GM23248 (cell line): ENCODE measurements at regions not wholly inside any gene's neighbourhood (a gene's known extent, or its start where the extent isn't known, plus 50 kb on each side); places are given as distances from the start of the nearest gene placed in this dataset.

Experiments
- DNase-seq: peaks from one replicate; pipeline ENCODE4 v3.0.0-alpha.2; 2015
- H2AFZ ChIP-seq: fragments of 200-600 bp; sonication (generic); 2 replicates; pipeline ENCODE4 v1.6.1; 2016; ENCODE audit warnings: antibody characterized with exemption
- H3F3A ChIP-seq: fragments of 200-600 bp; sonication (generic); 2 replicates; pipeline ENCODE4 v1.6.1; 2016; ENCODE audit warnings: mild to moderate bottlenecking, antibody characterized with exemption, mixed run types; ENCODE audit not compliant: insufficient read depth
- H3K27ac ChIP-seq: fragments of 200-600 bp; sonication (generic); 2 replicates; pipeline ENCODE4 v1.5.1; 2016; ENCODE audit warnings: mild to moderate bottlenecking
- H3K27me3 ChIP-seq: fragments of 200-600 bp; sonication (generic); replicated peaks from 2 replicates; pipeline ENCODE4 v1.6.1; 2016; ENCODE audit warnings: mild to moderate bottlenecking; ENCODE audit not compliant: insufficient read depth
- H3K36me3 ChIP-seq: fragments of 200-600 bp; sonication (generic); 2 replicates; pipeline ENCODE4 v1.6.1; 2016; ENCODE audit warnings: low read depth, mild to moderate bottlenecking
- H3K4me1 ChIP-seq: fragments of 200-600 bp; sonication (generic); 2 replicates; pipeline ENCODE4 v1.6.1; 2016; ENCODE audit warnings: mild to moderate bottlenecking; ENCODE audit not compliant: insufficient read depth
- H3K4me2 ChIP-seq: fragments of 200-600 bp; sonication (generic); one replicate; pipeline ENCODE4 v1.6.1; 2016; ENCODE audit warnings: mild to moderate bottlenecking; ENCODE audit not compliant: unreplicated experiment
- H3K4me3 ChIP-seq: fragments of 200-600 bp; sonication (generic); 2 replicates; pipeline ENCODE4 v1.5.1; 2016; ENCODE audit warnings: mild to moderate bottlenecking
- H3K79me2 ChIP-seq: fragments of 200-600 bp; sonication (generic); 2 replicates; pipeline ENCODE4 v1.6.1; 2016; ENCODE audit warnings: mild to moderate bottlenecking; ENCODE audit not compliant: insufficient read depth
- H3K9ac ChIP-seq: fragments of 200-600 bp; sonication (generic); 2 replicates; pipeline ENCODE4 v1.6.1; 2016; ENCODE audit warnings: mild to moderate bottlenecking
- H3K9me2 ChIP-seq: fragments of 200-600 bp; sonication (generic); 2 replicates; pipeline ENCODE4 v1.6.1; 2016; ENCODE audit warnings: mixed run types, mild to moderate bottlenecking, moderate library complexity; ENCODE audit not compliant: insufficient read depth
- H3K9me3 ChIP-seq: fragments of 200-600 bp; sonication (generic); one replicate; pipeline ENCODE4 v1.6.1; 2017; ENCODE audit warnings: low read depth
- H4K20me1 ChIP-seq: fragments of 200-600 bp; sonication (generic); 2 replicates; pipeline ENCODE4 v1.6.0; 2016; ENCODE audit not compliant: insufficient read depth
- EZH2 ChIP-seq: fragments of 200-600 bp; sonication (generic); IDR thresholded peaks from 2 replicates; pipeline ENCODE4 v1.6.1; 2018; ENCODE audit warnings: antibody characterized with exemption, mild to moderate bottlenecking; ENCODE audit not compliant: insufficient read depth, poor library complexity, severe bottlenecking
- EZH2phosphoT487 ChIP-seq: fragments of 200-600 bp; sonication (generic); IDR thresholded peaks from 2 replicates; pipeline ENCODE4 v1.6.1; 2018; ENCODE audit warnings: antibody characterized with exemption, moderate library complexity, mild to moderate bottlenecking, low read depth; ENCODE audit not compliant: insufficient read depth
- WGBS, 2 experiments: methylation state at CpG; one replicate each; pipeline ENCODE4 v1.1.6; 2015 to 2017; ENCODE audit warnings: low lambda C conversion rate in 2 of 2, low coverage in 1 of 2; ENCODE audit errors: missing lambda C conversion rate in 2 of 2; 5-methylcytosine and 5-hydroxymethylcytosine counted together
- in situ Hi-C: fragments of 300-500 bp; cut with MboI; formaldehyde crosslinking; loops from 2 replicates; pipeline ENCODE4 v1.15.0; 2020

- no peak for DNase-seq
- no peaks in the 10 kb centered on the region for H4K20me1 ChIP-seq
- H3K4me2 ChIP-seq: no peak overlapping the region
- no peak overlapping the region for H3K9ac ChIP-seq
- TF ChIP-seq EZH2phosphoT487: no peak
- H3K9me3 ChIP-seq: no peaks in the 10 kb centered on the region
- no peaks in the 10 kb centered on the region for H3K36me3 ChIP-seq
- in situ Hi-C loops: no loop called here
- H3K4me3 ChIP-seq: no peak overlapping the region
- H3K9me2 ChIP-seq: no peaks in the 10 kb centered on the region
- no peaks in the 10 kb centered on the region for H3F3A ChIP-seq
- H3K79me2 ChIP-seq: no peaks in the 10 kb centered on the region
- H3K27ac ChIP-seq: no peak overlapping the region
- H3K4me1 ChIP-seq: no peaks in the 10 kb centered on the region
- H2AFZ ChIP-seq: no peak overlapping the region
- WGBS, 2 experiments: 27 to 39% methylated on average over 3 of the region's 3 CpGs
- no peaks in the 10 kb centered on the region for H3K27me3 ChIP-seq
Measured at GRCh38 chr5:62695274-62695673, 116.7 kb downstream of the LRRC70 start.

DNA sequence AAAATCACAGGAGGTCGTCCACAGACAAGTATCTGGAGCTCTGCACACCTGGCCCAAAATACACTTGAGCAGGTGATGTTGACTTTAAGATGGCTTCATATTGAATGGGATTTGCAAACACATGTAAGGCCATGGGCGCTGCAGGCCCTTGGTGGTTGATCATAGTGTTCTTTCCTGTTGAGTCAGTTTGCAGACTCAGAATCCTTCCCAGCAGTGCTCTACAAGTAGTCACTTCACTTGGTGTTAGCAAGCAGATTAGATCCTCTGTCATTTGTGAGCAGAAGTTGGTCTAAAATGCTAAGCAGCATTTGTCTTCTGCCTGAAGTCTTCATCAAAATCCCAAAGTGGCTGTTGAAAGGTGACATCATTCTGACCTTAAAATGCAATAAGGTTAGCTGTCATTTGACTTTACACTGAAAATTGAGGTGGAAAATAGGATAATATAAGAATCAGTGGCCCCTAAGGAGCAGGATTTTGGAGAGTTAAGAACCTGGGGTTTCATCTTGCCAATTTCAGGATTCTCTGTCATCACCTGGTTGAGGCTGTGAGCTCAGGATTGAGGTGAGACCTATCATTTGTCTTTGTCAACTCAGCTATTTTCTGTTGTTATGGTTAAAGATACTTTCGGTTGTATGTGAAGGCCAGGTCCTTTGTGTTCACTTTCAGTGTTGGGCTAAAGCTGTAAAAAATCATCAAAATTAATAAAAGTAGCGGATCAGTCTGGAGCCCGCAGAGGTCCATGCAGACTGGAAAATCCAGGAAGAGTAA lies 114.5 kb downstream of the LRRC70 start:
- no peaks in the 10 kb centered on the region for H3K27me3 ChIP-seq
- H3K9me3 ChIP-seq: no peaks in the 10 kb centered on the region
- DNase-seq: no peak
- no peak overlapping the region for H2AFZ ChIP-seq
- no peaks in the 10 kb centered on the region for H3K9me2 ChIP-seq
- 0 out of 2 replicates have a peak, but pooled peaks cover 3% of the 10 kb centered on the region for H3K4me1 ChIP-seq
- TF ChIP-seq EZH2: no peak
- no peak for TF ChIP-seq EZH2phosphoT487
- no peak overlapping the region for H3K4me2 ChIP-seq
- WGBS, 2 experiments: 26 to 34% methylated on average over 5 of the region's 5 CpGs
- H3F3A ChIP-seq: no peaks in the 10 kb centered on the region
- no peaks in the 10 kb centered on the region for H3K36me3 ChIP-seq
- H3K27ac ChIP-seq: no peak overlapping the region
- H4K20me1 ChIP-seq: no peaks in the 10 kb centered on the region
- H3K79me2 ChIP-seq: no peaks in the 10 kb centered on the region
- in situ Hi-C loops: no loop called here
- H3K9ac ChIP-seq: no peak overlapping the region
- no peak overlapping the region for H3K4me3 ChIP-seq

GRCh38 chr5:62691946-62692345 lies 113.3 kb downstream of the LRRC70 start:
- Histone ChIP-seq H3K9ac (no peak overlapping the region), H3K27ac (no peak overlapping the region), H3K9me3 (no peaks in the 10 kb centered on the region), H3K27me3 (no peaks in the 10 kb centered on the region), H3K4me2 (no peak overlapping the region), H3K4me1 (0 out of 2 replicates have a peak, but pooled peaks cover 3% of the 10 kb centered on the region), H3K9me2 (no peaks in the 10 kb centered on the region), H3K79me2 (no peaks in the 10 kb centered on the region), H3K4me3 (no peak overlapping the region), H2AFZ (no peak overlapping the region), H3K36me3 (no peaks in the 10 kb centered on the region), H4K20me1 (no peaks in the 10 kb centered on the region), H3F3A (no peaks in the 10 kb centered on the region)
- no peak for DNase-seq
- in situ Hi-C loops: no loop called here
- 63 to 77% methylated on average over 3 of the region's 3 CpGs for WGBS, 2 experiments
- TF ChIP-seq EZH2phosphoT487 (no peak), EZH2 (no peak)

DNA sequence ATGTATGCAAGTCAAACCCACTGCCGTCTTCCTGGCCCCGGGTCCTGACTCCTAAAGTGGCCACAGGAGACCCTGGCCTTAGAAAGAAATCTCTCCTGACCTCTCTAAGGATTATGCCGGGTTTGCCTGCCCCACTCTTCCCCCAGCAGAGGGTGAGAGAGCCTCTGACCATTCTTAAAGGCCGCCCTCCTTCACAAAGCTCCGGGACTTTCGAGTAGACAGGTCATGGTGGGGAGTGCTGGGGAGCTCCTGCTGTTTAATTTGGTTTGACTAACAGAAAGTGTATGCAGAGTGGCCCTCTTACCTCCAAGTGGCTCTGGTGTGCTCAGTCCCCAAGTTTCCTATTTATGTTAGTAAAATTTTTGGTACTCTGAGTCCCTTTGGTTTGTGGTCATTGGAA lies 111.8 kb downstream of the LRRC70 start:
- Histone ChIP-seq H3K9me2 (no peaks in the 10 kb centered on the region), H3K27ac (no peak overlapping the region), H3K4me1 (0 out of 2 replicates have a peak, but pooled peaks cover 3% of the 10 kb centered on the region), H3K27me3 (no peaks in the 10 kb centered on the region), H3F3A (no peaks in the 10 kb centered on the region), H3K4me2 (peak overlapping the region; percentile 25), H3K9ac (no peak overlapping the region), H3K79me2 (no peaks in the 10 kb centered on the region), H2AFZ (peak overlapping the region; percentile 46; the same call in 1 of the 2 replicates), H3K36me3 (no peaks in the 10 kb centered on the region), H3K4me3 (no peak overlapping the region), H3K9me3 (no peaks in the 10 kb centered on the region), H4K20me1 (no peaks in the 10 kb centered on the region)
- WGBS, 2 experiments: 37 to 40% methylated on average over 6 of the region's 6 CpGs
- in situ Hi-C loops: no loop called here
- DNase-seq: no peak
- TF ChIP-seq EZH2phosphoT487 (no peak), EZH2 (no peak)
